Suprapubic skin (tissue), 4 donors: ENCODE measurements at regions not wholly inside any gene's neighbourhood (a gene's known extent, or its start where the extent isn't known, plus 50 kb on each side); places are given as distances from the start of the nearest gene placed in this dataset.

Source experiments
- DNase-seq, 2 donors: peaks; one replicate each; pipeline ENCODE4 v3.0.0-alpha.2; 2019; ENCODE audit warnings: low spot score in 2 of 2
- H3K27ac ChIP-seq: fragments of 200-600 bp; sonication (generic); one replicate; pipeline ENCODE4 v1.5.1; 2019
- H3K27me3 ChIP-seq: fragments of 200-600 bp; sonication (generic); one replicate; pipeline ENCODE4 v1.5.1; 2019
- H3K36me3 ChIP-seq: fragments of 200-600 bp; sonication (generic); one replicate; pipeline ENCODE4 v1.5.1; 2019
- H3K4me1 ChIP-seq: fragments of 200-600 bp; sonication (generic); one replicate; pipeline ENCODE4 v1.5.1; 2019
- H3K4me3 ChIP-seq: fragments of 200-600 bp; sonication (generic); one replicate; pipeline ENCODE4 v1.5.1; 2019; ENCODE audit warnings: mild to moderate bottlenecking
- H3K9me3 ChIP-seq: fragments of 200-600 bp; sonication (generic); one replicate; pipeline ENCODE4 v1.5.1; 2019
- EP300 ChIP-seq: sonication (generic); formaldehyde crosslinking; IDR thresholded peaks from one replicate; pipeline ENCODE4 v1.6.1; 2017; ENCODE audit warnings: antibody characterized with exemption
- POLR2A ChIP-seq, 2 donors: fragments of 450-650 bp; IDR thresholded peaks; one replicate each; pipeline ENCODE4 v1.6.1; 2017; ENCODE audit warnings: antibody characterized with exemption in 2 of 2, mild to moderate bottlenecking in 2 of 2, moderate library complexity in 2 of 2
- POLR2AphosphoS5 ChIP-seq, 3 donors: sonication (generic); formaldehyde crosslinking; IDR thresholded peaks; one replicate each; pipeline ENCODE4 v1.6.1; 2017; ENCODE audit warnings: antibody characterized with exemption in 3 of 3
- WGBS: methylation state at CpG from one replicate; pipeline ENCODE4 v1.1.5; 2018; 5-methylcytosine and 5-hydroxymethylcytosine counted together
- TF ChIP-seq, protein P1 (sequence below), 2 donors: fragments of 200-600 bp in 1 of 2; fragments of 450-650 bp in 1 of 2; sonication (generic) in 1 of 2; IDR thresholded peaks; one replicate each; pipeline ENCODE4 v1.5.1; 2016 to 2019; ENCODE audit warnings: antibody characterized with exemption in 2 of 2, mild to moderate bottlenecking in 1 of 2, moderate library complexity in 1 of 2

DNA sequence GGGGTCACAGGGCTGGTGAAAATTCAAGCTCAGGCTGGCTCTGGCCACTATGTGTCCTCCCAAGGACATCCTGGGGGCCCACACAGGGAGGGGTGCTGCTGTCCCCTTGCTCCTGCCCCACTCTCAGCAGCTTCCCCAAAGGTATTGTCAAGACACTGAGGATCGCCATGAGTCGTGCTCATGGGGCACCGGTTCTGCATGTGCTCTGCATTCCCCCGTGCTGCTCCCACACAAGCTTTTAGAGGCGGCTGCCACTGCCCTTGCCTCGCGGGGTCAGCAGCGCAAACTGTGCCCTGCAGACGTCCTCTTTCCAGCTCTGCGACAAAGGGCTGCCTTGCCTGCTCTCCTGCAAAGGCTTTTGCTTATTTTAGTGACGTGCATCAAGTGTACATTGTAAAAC is 179.8 kb downstream of the ERMARD start:
- Histone ChIP-seq H3K27me3 (no peaks in the 10 kb centered on the region), H3K4me3 (no peak overlapping the region), H3K36me3 (no peaks in the 10 kb centered on the region), H3K27ac (no peak overlapping the region), H3K9me3 (no peaks in the 10 kb centered on the region), H3K4me1 (peaks cover 20% of the 10 kb centered on the region)
- TF ChIP-seq EP300 = no peak
- DNase-seq = no peak
- WGBS = 73% methylated on average over 11 of the region's 11 CpGs

DNA sequence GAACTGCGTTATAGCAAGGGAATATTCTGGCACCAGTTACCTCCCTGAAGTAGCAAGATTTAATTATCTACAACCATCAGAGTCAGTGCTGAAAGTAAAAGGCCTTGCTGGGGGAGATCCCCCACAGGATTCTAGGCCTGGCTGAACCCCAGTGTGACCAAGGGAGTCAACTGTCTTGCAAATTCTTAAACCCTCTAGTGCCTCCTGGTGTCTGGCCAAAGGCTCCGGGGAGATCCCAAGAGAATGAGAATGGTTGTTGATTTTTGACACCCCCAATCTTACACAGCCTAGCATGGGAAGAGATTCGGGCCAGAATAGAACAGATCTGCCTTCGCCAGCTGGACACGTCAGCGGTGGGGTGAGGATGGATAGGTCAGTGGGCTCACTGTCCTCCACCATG is 179.4 kb downstream of the ERMARD start:
- Histone ChIP-seq H3K4me1 (peaks cover 20% of the 10 kb centered on the region), H3K27me3 (no peaks in the 10 kb centered on the region), H3K27ac (no peak overlapping the region), H3K4me3 (no peak overlapping the region), H3K9me3 (no peaks in the 10 kb centered on the region), H3K36me3 (no peaks in the 10 kb centered on the region)
- no peak for TF ChIP-seq EP300
- WGBS = 78% methylated on average over 6 of the region's 6 CpGs
- no peak for DNase-seq

DNA sequence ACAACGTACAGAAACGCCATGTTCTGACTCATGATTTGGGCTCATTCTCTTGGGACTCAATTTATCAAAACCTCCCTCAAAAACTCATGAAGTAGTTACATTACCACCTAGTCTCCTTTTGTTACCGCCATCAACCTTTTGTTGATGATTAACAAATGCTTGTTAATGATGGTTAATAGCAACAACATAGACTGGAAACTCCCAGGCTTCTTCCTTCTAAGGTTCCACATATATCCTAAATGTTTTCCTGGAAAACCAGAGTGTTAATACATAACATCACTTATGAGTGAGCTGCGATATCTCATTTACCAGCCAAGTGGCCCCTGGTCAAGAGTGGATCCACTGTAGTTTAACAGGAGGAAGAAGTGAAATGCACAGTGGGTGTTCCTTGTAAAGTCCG is 176.3 kb downstream of the ERMARD start:
- Histone ChIP-seq H3K4me1 (peaks cover 2% of the 10 kb centered on the region), H3K27ac (no peak overlapping the region), H3K9me3 (no peaks in the 10 kb centered on the region), H3K4me3 (no peak overlapping the region), H3K36me3 (no peaks in the 10 kb centered on the region), H3K27me3 (no peaks in the 10 kb centered on the region)
- no peak for DNase-seq
- 86% methylated on average over 5 of the region's 5 CpGs for WGBS
- TF ChIP-seq POLR2AphosphoS5 (IDR thresholded peaks at IDR 0.05) = no peak

DNA sequence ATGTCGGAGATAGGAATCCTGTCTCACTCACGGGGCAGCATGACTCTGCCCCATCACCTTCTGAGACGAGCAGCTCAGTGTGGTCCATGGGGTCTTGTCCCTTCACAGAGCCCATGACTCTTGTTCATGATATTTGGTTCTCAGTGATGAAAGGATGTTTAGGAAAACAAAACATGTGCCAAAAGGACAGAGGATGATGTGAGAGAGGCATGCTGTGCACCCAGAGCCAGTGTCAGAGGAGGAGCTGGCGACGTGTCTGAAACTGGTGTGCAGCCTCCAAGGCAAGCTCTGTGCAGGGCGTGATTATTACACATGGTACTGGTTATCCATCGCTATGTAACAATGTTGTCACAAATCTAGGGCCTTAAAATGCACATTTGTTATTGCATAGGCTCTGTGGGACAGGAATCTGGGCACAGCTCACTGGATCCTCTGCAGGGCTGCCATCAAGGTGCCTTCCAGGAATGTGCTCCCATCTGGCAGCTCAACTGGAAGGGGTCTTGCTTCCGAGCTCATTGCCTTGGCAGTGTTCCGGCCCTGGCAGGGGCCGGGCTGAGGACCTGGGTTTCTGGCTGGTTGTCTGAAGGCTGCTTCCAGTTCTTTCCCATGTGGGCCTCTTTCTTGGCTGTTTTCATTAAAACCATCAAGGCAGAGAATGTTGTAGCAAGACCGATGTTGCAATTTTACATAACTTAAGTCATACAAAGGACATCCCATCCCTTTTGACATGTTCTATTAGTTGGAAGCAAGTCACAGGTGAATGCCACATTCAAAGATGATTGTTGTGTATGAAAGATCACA is 175.4 kb downstream of the ERMARD start:
- 67% methylated on average over 11 of the region's 11 CpGs for WGBS
- no peaks in the 10 kb centered on the region for H3K4me1 ChIP-seq
- DNase-seq = peak in 1 of 2 donors; percentile 58
- H3K4me3 ChIP-seq = no peak overlapping the region
- H3K36me3 ChIP-seq = no peaks in the 10 kb centered on the region
- no peak overlapping the region for H3K27ac ChIP-seq
- H3K27me3 ChIP-seq = no peaks in the 10 kb centered on the region
- no peaks in the 10 kb centered on the region for H3K9me3 ChIP-seq
- TF ChIP-seq EP300 (no peak), POLR2AphosphoS5 (IDR thresholded peaks at IDR 0.05) (no peak), POLR2A (IDR thresholded peaks at IDR 0.05) (no peak)
- TF ChIP-seq, protein P1, sequence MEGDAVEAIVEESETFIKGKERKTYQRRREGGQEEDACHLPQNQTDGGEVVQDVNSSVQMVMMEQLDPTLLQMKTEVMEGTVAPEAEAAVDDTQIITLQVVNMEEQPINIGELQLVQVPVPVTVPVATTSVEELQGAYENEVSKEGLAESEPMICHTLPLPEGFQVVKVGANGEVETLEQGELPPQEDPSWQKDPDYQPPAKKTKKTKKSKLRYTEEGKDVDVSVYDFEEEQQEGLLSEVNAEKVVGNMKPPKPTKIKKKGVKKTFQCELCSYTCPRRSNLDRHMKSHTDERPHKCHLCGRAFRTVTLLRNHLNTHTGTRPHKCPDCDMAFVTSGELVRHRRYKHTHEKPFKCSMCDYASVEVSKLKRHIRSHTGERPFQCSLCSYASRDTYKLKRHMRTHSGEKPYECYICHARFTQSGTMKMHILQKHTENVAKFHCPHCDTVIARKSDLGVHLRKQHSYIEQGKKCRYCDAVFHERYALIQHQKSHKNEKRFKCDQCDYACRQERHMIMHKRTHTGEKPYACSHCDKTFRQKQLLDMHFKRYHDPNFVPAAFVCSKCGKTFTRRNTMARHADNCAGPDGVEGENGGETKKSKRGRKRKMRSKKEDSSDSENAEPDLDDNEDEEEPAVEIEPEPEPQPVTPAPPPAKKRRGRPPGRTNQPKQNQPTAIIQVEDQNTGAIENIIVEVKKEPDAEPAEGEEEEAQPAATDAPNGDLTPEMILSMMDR (IDR thresholded peaks at IDR 0.05) = no peak

DNA sequence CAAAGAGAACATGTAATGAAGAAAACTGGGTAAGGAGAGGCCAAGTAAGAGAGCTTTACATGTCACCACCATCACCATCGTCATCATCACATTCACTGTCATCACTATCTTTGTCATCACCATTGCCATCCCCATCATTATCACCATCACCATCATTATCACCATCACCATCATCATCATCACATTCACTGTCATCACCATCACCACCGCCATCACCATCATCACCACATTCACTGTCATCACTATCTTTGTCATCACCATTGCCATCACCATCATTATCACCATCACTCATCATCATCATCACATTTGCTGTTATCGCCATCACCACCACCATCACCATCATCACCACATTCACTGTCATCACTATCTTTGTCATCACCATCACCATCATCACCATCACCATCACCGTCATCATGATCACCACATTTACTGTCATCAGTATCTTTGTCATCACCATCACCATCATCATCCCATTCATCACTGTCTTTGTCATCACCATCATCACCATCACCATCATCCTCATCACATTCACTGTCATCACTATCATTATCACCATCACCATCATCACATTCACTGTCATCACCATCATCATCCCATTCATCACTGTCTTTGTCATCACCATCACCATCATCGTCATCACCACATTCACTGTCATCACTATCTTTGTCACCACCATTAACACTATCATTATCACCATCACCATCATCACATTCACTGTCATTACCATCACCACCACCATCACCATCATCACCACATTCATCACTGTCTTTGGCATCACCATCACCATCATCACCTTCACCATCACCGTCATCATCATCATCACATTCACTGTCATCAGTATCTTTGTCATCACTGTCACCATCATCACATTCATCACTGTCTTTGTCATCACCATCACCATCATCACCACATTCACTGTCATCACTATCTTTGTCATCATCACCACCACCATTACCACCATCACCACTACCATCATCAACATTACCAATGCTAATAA is 172.3 kb downstream of the ERMARD start:
- Histone ChIP-seq H3K36me3 (no peaks in the 10 kb centered on the region), H3K27ac (no peak overlapping the region), H3K9me3 (no peaks in the 10 kb centered on the region), H3K27me3 (peaks cover 5% of the 10 kb centered on the region), H3K4me1 (no peaks in the 10 kb centered on the region), H3K4me3 (no peak overlapping the region)
- DNase-seq = no peak
- TF ChIP-seq, protein P1 (IDR thresholded peaks at IDR 0.05) = no peak
- TF ChIP-seq POLR2AphosphoS5 (IDR thresholded peaks at IDR 0.05) (no peak), POLR2A (IDR thresholded peaks at IDR 0.05) (no peak), EP300 (no peak)
- 83% methylated on average over 6 of the region's 6 CpGs for WGBS

DNA sequence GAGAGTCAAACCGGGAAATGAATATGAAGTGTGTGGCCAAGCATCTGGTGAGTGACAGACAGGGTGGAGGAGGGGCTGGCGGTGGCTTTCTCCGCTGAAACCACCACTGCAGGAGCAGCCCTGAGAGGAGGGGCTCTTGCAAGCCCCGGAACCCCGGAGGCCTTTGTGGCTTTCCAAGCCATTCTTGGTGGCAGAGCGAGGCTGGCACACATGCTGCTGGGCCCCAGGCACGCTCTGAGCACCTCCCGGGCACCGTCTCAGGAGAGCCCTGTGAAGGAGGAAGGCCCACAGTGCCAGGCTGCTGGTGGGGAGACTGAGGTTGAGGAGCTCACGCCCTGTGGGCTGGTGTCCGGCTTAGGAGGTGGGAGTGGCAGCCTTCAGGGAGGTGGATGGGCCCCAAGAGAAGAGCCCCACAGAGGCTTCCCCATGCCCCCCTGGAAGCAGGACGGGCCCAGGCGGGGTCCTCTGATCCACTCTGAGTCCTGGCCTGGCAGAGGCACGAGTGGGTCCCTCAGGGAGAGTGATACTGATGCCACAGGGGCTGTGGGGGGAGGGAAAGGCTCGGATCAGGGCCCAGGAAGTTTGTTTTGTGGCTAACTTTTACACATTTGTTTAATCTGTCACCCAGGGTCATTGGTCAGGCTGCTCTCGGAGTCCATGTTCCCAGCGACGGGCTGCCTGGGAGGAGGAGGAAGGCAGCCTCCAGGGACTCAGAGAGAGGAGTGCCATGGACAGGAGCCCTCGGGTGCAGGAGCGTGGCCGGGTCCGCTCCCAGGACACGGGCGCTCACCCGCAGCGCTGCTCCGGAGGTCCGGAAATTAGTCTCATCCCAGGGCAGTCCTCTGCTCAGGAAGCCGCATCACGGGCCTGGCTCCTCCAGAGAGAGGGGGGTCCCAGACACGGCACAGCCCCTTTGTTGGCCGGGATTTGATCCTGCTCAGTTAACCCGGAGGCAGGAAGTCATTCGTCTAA is 170.7 kb downstream of the ERMARD start:
- DNase-seq = peak in 1 of 2 donors; percentile 41
- H3K27me3 ChIP-seq = peaks cover 5% of the 10 kb centered on the region
- H3K36me3 ChIP-seq = no peaks in the 10 kb centered on the region
- 74% methylated on average over 30 of the region's 34 CpGs for WGBS
- no peak overlapping the region for H3K4me3 ChIP-seq
- TF ChIP-seq POLR2A (IDR thresholded peaks at IDR 0.05) = no peak
- TF ChIP-seq POLR2AphosphoS5 (IDR thresholded peaks at IDR 0.05) = no peak
- TF ChIP-seq, protein P1 (IDR thresholded peaks at IDR 0.05) = no peak
- no peak for TF ChIP-seq EP300
- no peaks in the 10 kb centered on the region for H3K4me1 ChIP-seq
- H3K27ac ChIP-seq = no peak overlapping the region
- H3K9me3 ChIP-seq = no peaks in the 10 kb centered on the region
